H1 (cell line): ENCODE measurements at regions not wholly inside any gene's neighbourhood (a gene's known extent, or its start where the extent isn't known, plus 50 kb on each side); places are given as distances from the start of the nearest gene placed in this dataset.

Experiments used
- GTF2F1 ChIP-seq: IDR thresholded peaks from 2 replicates; pipeline ENCODE4 v1.6.1; 2012; ENCODE audit warnings: low read depth, low read length, improper control_type of control experiment, borderline replicate concordance
- HDAC2 ChIP-seq, 2 experiments: fragments of 300-600 bp in 1 of 2; sonication (generic) in 1 of 2; IDR thresholded peaks; 2 replicates each; pipeline ENCODE4 v1.6.1; 2011 to 2012; ENCODE audit warnings: low read depth in 2 of 2, low read length in 2 of 2, mild to moderate bottlenecking in 2 of 2, moderate library complexity in 2 of 2, borderline replicate concordance in 1 of 2, inconsistent platforms in 1 of 2
- KDM4A ChIP-seq: IDR thresholded peaks from one replicate; pipeline ENCODE4 v1.7.1; 2012; ENCODE audit warnings: low read depth, mild to moderate bottlenecking, moderate library complexity, low read length, inconsistent platforms; ENCODE audit not compliant: severe bottlenecking
- POLR2A ChIP-seq, 2 experiments: IDR thresholded peaks; 1 replicate in 1 of 2; 2 replicates in 1 of 2; pipeline ENCODE4 v1.6.1; 2011; ENCODE audit warnings: low read depth in 2 of 2, low read length in 2 of 2, mild to moderate bottlenecking in 2 of 2; ENCODE audit errors: control extremely low read depth in 1 of 2
- POU5F1 ChIP-seq: IDR thresholded peaks from 2 replicates; pipeline ENCODE4 v1.6.1; 2011; ENCODE audit warnings: low read depth, mild to moderate bottlenecking, low read length, moderate library complexity
- TAF7 ChIP-seq: optimal IDR thresholded peaks from 2 replicates; pipeline ENCODE3; 2011; ENCODE audit warnings: low read depth, mild to moderate bottlenecking, inconsistent platforms, low read length, moderate library complexity, borderline replicate concordance

- TF ChIP-seq HDAC2 (IDR thresholded peaks at IDR 0.05; ENCODE audit: borderline replicate concordance in 1 of 2, low read depth in 2 of 2, low read length in 2 of 2) (no peak), POU5F1 (no peak), TAF7 (no peak), KDM4A (no peak), POLR2A (IDR thresholded peaks at IDR 0.05; ENCODE audit: control extremely low read depth in 1 of 2, low read depth in 2 of 2, low read length in 2 of 2) (no peak), GTF2F1 (no peak)
Observed at GRCh38 chr2:7943446-7943845, 738.4 kb upstream of the ID2 start (continued).
